Dedifferentiated amniotic fluid mesenchymal stem cell (primary cell): ENCODE measurements at regions not wholly inside any gene's neighbourhood (a gene's known extent, or its start where the extent isn't known, plus 50 kb on each side); places are given as distances from the start of the nearest gene placed in this dataset.

Source experiments
- DNase-seq: peaks from one replicate; pipeline ENCODE4 v3.0.0-alpha.2; 2016; ENCODE audit errors: extremely low spot score

GRCh38 chr2:193778293-193778692 is 1583.6 kb upstream of the TMEFF2 start:
- DNase-seq: no peak

DNA sequence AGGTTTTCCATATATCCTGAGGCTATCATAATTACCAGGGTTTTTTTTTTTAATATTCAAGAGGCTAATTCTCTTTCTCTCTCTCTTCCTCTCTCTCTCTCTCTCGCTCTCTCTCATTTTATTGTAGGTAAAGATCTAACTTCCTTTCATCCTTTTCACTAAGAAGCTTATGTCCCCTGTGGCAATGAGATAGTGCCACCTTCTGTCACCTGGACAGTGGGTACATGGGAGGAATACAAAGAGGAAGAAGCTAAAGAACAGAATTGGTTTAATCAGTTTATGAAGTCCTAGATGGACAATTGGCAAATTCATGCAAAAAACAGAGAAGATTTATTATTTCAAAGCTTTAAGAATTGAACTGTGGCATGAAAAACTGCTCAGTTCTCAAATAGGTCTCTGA is 1582.3 kb upstream of the TMEFF2 start:
- no peak for DNase-seq

DNA sequence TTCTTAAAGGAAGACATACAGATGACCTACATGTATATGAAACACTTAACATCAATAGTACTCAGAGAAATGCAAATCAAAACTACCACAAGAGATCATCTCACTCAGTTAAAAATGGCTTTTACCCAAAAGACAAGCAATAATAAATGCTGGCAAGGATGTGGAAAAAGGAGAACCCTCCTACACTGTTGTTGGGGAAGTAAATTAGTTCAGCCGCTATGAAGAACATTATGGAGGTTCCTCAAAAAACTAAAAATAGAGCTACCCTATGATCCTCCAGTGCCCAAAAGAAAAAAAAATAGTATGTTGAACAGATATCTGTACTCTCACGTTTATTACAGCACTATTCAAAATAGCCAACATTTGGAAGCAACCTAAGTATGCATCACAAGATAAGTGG is 1579.4 kb upstream of the TMEFF2 start:
- no peak for DNase-seq

DNA sequence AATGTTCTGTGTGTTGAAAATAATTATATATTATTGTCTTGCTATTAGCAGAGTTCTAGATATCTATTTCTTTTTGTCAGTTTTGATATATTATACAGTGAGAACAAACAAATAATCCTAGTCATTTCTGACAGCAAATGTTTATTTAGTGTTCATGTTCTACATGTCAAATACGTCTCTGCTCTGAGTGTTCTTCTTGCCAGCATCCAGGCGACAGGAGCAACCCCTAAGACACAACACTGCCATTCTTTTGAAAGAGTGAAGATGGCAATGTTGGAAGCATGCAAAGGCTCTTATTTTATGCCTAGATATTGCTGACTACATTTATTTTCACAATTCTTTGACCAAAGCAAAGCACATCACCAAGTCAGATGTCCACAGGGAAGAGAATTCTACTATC is 1556.6 kb upstream of the TMEFF2 start:
- DNase-seq: no peak

DNA sequence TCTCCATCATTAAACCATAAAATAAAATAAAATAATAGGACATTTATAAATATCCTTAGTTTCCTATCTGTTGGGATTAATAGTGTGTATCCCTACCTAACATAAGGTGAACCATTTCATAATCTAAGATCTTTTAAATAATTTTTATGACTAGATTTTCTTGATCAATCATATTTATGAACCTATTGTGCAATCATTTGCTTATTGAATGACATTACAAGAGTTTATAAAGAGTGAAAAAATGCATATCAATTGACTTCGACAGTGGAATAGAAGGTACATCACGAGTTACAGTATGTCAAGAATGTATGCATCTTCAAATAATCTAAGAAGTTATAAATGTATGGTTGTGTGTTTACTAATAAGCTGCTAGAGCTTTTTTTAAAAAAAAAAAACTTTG is 1554.8 kb upstream of the TMEFF2 start:
- no peak for DNase-seq

GRCh38 chr2:193743089-193743488 is 1548.4 kb upstream of the TMEFF2 start:
- no peak for DNase-seq

GRCh38 chr2:193738892-193739291 is 1544.2 kb upstream of the TMEFF2 start:
- no peak for DNase-seq

GRCh38 chr2:193712912-193713311 is 1518.2 kb upstream of the TMEFF2 start:
- DNase-seq: no peak

DNA sequence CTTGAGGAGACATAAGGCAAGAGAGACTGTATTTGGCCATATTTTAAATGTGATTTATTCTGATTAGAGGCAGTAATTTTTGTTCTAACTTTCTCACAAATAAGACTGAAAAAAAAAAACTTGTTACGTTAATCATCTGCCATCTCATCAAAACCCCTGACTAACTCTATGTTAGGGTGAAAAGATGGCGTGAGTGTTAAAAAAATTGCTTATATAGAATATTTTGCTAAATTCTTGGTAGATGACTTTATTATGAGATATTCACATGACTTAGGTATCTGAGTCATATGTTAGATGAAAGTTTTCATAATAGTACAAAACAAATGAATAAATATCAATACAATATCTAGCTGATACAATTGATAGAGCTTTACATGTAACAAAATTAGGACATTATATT is 1508.7 kb upstream of the TMEFF2 start:
- DNase-seq: no peak

- no peak for DNase-seq
These were observed 1506.8 kb upstream of the TMEFF2 start for GRCh38 chr2:193701484-193701883.

DNA sequence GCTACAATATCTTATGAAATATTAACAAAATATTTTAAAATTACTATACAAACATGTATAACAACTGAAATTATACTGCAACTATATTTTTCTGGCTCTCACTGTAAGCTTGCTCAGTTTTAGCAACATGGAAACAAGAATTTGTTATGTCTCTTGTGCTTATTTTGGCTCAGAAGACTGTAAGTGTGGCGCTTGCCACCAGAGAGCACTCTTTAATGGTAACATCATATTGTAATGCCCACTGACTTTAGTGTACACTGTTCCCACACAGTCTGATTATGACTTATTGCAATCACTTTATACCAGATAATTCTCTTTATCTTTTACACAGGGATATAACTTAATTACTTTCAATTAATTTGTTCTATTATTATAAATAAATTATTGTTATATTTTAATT is 1500.6 kb upstream of the TMEFF2 start:
- peak; percentile 57 for DNase-seq

- no peak for DNase-seq
These were observed 1499.0 kb upstream of the TMEFF2 start for GRCh38 chr2:193693758-193694157.

DNA sequence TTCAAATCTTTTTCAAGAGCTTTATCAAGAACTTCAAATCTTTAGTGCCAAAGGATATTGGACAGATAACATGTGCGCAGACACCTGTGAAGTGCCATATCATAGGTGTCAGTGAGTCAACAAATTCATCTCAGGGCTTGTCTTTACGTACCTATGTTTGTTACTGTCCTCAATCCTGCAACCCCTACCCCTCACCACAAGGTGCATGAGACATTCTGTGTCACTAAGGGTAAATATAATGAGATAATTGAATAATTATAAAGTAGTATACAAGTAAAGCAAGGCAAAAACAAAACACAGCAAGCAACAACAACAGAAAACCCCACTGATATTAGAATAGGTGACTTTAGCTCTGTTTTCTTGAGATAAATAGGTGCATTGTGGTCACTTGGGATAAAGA is 1495.8 kb upstream of the TMEFF2 start:
- DNase-seq: no peak

DNA sequence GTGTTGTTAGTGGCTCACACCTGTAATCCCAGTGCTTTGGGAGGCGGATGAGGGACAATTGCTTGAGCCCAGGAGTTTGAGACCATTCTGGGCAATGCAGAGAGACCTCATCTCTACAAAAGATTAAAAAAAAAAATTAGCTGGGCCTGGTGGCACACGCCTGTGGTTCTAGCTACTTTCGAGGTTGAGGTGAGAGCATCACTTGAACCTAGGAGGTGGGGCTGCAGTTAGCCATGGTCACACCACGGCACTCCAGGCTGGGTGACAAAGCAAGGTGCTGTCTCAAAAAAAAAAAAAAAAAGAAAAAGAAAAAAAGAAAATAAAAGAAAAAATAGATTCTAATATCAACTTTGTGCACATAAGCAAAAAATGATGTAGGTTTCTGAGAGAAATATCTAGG is 1492.5 kb upstream of the TMEFF2 start:
- no peak for DNase-seq

DNA sequence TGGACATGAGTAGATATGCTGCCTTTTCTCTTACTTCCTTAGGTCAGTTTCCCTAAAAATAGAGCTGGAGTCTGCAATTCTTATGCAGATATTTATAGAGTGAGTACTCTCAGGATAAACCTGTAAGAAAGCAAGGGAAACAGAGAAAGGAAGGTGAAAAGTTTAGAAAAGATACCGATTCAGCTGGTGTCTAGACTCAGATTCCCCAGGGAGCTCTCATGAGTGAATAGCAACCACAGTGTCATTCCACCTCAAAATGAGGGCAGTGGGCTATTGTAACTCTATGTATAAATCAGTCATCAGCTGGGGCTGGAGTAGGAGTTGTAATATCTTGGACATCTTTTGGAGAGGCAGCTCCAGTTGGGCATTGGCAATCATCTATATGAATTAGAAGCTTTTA is 1485.1 kb upstream of the TMEFF2 start:
- no peak for DNase-seq

DNA sequence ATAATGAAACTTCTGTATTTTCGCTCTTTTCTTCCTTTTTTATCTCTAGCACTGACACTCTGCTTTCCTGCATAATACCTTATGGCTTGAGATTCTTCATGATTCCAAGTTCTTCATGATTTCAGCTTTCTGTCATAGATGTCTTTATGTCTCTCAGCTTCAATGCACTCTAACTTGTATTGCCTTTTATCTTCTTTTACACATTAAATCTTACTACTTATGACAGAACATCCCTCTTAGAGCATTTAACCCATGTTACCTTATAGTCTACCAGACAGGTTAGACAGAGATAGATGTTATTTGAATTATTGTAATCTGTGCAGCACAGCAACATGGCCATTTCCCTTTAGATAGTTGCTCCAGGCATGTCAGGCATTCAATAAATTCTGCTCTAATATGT is 1475.7 kb upstream of the TMEFF2 start:
- no peak for DNase-seq

DNA sequence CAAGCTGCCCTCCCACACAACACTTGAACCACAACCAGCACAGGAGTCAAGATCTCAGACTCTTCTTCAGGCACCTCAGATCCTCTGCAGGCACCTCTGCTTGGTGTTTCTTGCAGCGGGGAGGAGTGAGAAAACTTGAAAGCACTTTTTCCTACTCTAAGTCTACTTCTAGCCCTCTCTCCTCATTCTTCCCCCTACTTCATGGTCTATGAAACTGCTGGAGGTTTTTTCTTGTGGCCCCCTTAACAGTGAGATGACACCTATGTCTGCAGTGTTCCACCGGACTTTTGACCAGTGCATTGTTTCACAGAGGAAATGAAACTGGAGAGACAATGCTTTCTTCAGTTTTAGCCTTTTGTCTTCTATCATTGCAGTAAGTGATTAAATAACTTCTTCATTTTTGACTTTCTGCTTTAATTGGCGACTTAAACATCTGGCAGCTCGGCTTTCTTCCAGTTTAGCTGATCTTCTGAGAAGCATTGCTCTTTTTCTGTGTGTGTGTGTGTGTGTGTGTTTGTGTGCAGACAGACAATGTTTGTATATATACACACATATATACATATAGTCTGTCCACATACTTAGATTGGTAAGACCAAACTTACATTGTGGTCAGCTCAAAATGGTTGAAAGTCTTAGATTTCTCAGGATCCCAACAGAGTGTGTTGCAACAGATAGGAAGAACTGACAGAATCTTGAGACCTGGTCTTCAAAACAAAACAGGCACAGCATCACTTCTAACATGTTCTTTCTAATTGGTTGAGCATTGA is 1474.0 kb upstream of the TMEFF2 start:
- no peak for DNase-seq

DNA sequence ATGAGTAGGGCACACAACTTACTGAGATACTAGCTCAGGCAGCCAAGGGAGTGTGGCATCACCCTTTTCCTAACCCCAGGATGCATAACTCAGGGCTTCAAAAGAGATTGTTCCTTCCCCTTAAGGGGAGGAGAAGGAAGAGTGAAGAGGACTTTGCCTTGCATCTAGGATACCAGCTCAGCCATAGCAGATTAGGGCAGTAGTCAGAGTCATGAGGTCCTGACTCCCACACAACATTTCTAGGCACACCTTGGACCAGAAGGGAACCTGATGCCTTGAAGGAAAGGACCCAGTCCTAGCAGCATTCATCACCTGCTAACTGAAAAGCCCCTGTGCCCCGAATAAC is 1433.2 kb upstream of the TMEFF2 start:
- DNase-seq: no peak

DNA sequence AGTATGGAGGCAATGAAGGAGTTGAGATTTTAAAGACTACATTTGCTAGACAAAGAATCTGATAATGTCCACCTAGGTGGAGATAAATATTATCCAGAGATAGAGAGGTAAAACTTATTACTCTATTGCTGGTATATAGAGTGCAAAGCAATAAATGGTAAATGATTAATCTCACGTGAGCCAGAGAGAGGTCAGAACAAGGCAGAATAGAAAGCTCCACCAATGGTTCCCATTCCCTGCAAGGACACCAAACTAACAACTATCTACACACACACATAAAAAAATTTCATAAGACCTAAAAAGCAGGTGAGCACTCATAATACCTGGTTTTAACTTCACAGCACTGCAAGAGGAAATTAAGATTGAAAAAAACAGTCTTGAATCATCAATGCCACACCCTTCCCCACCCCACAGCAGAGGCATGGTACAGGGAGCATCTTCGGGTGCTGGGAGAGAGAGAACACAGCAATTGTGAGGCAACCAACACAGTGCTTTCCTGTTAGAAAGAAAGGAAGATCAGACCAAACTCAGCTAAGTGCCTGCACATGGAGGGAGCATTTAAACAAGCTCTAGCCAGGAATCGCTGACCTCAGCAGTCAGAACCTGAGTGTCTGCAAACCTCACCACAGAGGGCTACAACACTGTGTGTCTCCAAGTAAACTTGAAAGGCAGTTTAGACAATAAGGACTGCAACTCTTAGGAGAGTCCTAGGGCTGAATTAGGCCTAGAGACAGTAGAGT is 1432.6 kb upstream of the TMEFF2 start:
- DNase-seq: no peak

- DNase-seq: no peak
These were observed 1413.7 kb upstream of the TMEFF2 start for GRCh38 chr2:193608451-193608850.

GRCh38 chr2:193590831-193591230 is 1396.1 kb upstream of the TMEFF2 start:
- no peak for DNase-seq

DNA sequence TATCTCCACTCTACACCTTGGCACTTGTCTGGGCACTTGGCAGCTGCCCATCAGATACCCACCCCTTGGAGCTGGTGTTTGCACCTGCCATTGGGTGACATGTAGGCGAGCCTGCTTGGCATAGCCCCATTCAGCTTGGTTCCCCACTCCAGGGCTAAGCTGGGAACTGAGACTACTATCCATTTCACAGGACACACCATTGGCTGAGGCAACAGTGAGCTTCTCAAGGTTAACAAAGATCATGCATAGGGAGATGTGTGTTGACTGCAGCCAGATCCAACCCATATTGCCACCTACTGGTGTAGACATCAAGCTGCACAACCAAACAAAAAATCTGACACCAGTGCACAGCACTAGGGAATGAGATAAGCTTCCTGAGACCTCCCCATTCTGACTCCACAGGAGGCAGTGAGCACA is 1389.8 kb upstream of the TMEFF2 start:
- DNase-seq: no peak

GRCh38 chr2:193583638-193584400 is 1389.1 kb upstream of the TMEFF2 start:
- no peak for DNase-seq
